ENCODE measurements at regions not wholly inside any gene's neighbourhood (a gene's known extent, or its start where the extent isn't known, plus 50 kb on each side); places are given as distances from the start of the nearest gene placed in this dataset.
"Not testable (repeated sequence)": the region's sequence is repeated elsewhere in the genome, so short reads cannot be mapped to it uniquely, and the experiment has no call there.

DNA sequence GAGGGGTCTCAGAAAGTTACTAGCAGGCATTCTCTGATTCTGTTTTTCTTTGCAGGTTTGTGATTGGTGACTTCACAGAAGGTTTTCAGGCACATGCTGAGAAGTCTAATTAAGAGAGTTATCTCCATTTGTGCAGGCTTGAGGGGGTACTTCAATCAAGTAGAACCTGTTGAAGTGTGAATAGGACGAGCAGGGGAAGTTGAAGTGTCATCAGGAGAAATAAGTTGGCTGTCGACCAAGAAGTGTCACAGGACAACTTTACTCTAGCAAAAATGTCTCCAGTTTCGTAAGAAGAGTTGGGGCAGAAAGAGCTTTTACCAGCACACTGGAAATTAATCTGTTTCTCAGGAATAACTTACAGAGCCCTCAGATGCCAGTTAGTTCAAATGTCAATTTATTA is 576.5 kb upstream of the SLITRK5 start:
- no peak for DNase-seq (ENCODE audit: low spot score)

DNA sequence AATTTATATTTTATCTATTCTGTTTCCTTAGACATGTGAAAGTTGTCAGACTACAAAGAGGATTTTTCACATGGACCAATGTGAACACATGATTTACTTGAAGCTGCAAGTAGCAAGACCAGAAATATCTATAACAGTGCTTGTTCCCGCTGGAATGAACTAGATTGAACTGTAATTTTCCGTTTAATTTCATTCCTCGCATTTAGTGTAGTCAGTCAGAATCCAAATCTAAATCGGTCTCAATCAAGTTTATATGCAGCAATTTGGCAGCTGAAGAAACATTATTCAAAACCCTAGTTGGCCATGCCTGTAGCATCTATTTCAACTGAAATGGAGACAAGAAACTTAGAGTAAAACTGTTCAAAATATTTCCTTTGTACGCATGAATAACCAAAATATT is 570.7 kb upstream of the SLITRK5 start:
- no peak for DNase-seq (ENCODE audit: low spot score)

DNA sequence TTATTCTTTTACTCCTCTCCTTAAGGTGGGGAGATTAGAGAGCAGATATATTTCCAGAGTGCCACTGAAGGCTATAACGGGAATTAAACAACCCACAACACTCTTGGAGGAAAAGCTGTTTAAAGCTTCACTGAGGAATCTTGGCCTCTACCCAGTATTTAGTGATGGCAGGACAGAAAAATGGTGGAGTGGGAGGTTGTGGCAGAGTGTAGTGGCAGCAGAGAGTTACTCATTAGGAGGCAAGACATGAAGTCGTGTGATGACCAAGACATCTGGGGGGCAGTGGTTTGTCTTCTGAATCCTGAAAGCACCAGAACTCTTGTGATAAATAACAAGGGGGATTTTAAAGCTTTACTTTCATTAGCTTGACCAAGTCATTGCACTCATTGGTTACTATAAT is 563.5 kb upstream of the SLITRK5 start:
- no peak for DNase-seq (ENCODE audit: low spot score)

DNA sequence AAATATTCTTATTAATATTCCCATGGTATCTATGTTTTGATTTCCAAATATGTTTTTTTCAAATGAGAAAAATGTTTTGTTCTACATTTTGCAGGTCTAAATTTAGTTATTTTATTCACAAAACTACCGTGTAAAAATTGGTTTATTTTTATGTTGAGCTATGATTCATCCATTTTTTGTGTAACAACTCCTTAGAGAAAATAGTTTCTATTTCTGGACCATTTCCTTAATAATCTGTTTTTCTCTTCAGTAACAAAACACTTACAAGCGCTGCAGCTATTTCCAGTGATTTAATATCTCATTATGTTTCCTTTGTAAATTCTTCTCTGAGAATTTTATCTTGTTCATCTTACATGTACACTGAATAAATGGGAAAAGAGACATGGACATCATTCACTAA is 550.7 kb upstream of the SLITRK5 start:
- no peak for DNase-seq (ENCODE audit: low spot score)

DNA sequence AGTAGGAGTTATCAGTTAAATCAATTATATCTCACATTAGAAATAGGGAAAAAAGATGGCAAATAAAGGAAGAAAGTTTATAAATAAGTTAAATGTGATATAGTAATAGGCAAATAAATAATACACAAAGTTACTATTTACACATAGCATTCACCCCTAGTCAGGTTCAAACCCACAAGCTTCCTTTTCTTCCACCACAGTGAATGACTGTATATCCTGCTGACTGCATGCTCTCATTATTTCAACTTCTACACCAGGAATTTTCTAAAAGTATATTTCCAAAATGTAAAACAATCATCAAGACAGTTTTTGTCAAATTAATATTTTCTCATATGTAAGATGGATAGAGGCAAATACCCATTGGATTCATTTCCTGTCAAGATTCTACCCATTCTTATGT is 548.6 kb upstream of the SLITRK5 start:
- DNase-seq (ENCODE audit: low spot score): no peak

DNA sequence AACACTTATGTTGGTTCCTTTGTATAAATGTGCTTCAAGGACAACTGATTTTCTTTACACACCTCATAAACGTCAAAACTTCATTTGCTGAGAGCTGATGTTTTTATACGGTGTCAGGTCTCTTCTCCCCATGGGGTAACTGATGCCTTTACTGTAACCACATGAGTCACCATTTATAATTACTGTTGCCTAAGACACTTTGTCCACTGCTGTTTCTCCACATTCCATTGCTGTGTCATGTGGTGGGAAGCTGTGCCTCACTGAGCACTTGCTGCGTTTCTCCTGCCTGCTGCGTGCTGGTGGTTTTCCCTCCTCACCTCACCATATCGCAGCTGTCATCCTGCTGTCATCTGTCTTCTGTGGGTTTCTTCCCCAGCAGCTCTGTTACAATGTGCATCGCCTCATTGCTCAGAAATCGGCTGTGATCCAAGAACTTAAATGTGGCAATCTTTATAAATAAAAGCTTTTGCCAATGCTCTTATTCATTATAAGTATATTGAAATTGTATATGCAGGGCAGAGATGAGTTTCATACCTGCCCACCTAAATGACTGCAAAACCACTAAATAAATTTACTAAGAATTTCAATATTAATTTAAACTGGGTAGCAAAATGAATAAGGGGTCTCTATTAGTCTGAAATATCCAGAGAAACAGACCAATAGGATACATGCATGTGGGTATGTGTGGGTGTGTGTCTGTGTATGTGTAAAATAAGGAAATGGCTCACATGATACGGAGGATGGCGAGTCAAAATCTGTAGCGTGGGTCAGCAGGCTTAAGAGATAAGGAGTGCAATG is 547.0 kb upstream of the SLITRK5 start:
- DNase-seq (ENCODE audit: low spot score): no peak

DNA sequence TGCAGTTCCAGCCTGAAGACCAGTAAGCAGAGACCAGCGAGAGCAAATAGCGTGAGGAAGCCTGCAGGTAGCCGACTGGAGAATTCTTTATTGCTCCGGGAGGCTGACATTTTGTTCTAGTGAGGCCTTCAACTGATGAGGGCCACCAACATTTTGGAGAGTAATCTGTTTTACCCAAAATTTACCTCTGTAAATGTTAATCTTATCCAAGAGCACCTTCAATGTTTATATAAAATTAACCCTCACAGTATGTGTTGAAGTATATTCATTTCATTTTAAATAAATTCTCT is 546.4 kb upstream of the SLITRK5 start:
- no peak for DNase-seq (ENCODE audit: low spot score)

DNA sequence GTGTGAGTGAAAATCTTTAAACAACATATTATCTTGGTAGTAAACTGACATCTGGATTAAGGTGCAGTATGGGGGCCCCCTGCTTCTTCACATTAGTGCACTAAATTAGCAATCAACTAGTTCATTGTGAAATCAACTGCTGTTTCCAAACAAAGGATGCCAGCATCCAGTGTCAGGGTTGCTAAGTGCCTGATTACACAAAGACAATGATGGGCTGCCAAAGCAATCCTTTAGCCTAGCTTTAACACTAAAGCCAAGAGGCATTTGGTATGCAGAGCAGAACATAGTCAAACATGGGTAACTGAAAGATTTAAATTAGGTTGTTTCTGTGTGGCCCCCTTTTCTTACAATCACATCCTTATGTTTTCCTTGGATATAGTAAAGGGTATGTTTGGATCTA is 543.1 kb upstream of the SLITRK5 start:
- no peak for DNase-seq (ENCODE audit: low spot score)

DNA sequence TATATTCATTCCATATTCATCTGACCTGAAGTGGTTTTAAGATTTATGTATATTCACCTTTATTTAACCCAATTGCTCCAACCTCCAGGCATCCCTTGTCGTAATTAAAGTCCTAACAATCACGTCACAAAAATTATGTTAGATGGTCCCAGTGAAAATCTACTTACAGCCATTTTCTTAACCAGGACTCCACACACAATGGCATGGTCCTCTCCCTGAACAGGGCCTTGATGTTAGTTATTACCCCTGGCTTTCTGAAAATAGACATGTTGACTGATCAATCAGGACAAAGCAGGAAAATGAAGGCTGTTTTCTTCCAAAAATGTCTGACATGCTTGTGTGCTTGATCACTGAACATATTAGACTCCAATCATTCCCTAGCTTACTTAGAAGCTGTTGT is 542.7 kb upstream of the SLITRK5 start:
- no peak for DNase-seq (ENCODE audit: low spot score)

DNA sequence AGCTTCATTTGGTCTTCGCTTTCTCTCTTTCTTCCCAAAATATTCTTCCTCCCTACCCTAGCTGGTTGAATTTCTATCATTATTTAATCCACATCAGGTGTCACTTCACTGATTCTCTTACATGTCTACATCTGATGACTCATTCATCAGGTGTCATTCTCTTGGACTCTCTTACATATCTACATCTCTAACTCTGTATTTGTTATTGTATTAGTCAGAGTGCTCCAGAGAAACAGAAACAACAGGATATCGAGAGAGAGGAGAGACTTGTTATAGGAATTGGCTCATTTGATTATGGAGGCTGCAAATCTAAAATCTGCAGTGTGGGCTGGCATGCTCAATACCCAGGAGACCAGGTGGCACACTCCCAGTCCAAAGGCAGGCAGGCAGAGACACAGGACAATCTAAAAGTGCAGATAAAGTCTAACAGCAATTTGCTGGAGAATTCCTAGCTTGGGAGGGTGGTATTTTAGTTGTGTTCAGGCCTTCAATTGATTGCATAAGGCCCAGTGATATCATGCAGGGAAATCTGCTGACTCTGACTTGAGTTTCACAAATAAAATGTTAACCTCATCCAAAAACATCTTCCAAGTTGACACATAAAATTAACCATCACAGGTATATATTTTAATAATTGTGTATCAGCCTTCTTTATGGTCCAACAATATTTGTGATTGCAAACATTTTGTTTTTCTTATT is 541.4 kb upstream of the SLITRK5 start:
- no peak for DNase-seq (ENCODE audit: low spot score)

DNA sequence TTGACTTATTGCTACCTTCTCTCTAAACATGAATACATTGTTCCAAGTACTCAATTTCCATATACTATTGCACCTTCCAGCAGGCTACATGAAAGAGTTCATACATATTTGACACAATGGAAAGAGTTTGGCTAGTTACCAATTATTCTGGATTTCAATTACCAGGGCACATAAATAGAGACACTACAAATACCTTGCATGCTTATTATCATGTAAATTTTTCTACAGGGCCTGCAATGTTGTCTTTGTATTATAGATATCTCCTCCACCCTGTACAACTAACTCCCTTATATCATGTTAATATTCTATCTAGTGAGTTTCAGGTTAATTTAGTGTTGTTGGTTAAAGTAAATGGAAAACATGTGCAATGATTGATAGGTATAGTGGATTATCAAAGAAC is 540.7 kb upstream of the SLITRK5 start:
- DNase-seq (ENCODE audit: low spot score): no peak

DNA sequence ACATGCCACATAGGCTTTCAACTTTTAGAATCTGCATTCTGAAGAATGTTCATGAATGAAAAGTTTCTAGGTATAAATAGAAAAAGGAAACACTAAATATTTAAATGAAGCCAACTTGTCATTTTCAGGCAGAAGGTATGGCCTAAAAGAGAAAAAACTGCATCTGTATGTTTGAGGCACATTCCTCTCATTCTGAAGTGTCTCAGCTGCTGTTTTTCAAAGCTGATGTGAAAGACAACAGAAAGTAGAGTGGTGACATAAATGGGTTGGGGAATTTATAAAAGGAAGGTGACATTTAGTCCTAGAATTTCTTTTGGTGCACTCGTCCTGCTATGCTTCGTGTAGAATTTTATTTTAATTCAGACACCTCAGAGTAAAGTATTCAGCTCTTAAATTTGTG is 539.6 kb upstream of the SLITRK5 start:
- no peak for DNase-seq (ENCODE audit: low spot score)

DNA sequence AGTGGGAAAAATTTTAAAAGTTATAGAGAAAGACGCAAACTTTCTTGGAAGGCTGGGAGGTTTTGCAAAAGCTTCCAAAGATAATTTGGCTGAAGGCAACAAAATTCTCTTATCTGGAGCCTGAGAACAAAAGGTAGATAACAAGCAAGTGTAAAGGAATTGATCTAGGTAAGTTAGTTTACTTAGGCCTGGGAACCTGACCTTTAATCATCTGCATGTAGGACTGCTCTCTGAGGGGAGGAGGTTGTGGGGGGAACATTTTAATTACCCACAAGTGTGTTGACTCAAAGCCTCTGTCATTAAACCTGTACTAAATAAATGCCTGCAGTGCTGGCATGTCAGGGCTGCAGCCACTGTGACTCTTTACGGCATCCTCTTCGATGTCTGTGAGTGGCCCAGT is 532.3 kb upstream of the SLITRK5 start:
- no peak for DNase-seq (ENCODE audit: low spot score)

DNA sequence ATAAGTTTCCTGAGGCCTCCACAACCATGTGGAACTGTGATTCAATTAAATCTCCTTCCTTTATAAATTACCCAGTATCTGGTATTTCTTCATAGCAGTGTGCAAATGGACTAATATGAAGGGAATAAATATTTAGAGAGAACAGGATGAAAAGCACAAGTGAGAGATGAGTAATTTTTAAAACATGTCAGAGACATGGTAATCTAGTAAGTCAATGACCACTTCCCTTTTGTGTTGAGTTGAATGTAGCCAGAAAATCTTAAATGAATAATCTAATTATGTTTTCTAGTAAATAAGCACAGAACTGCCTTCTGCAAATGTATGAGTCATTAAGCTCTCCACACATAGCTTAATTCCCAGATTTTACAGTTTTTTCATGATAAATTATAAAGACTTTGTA is 524.1 kb upstream of the SLITRK5 start:
- no peak for DNase-seq (ENCODE audit: low spot score)

DNA sequence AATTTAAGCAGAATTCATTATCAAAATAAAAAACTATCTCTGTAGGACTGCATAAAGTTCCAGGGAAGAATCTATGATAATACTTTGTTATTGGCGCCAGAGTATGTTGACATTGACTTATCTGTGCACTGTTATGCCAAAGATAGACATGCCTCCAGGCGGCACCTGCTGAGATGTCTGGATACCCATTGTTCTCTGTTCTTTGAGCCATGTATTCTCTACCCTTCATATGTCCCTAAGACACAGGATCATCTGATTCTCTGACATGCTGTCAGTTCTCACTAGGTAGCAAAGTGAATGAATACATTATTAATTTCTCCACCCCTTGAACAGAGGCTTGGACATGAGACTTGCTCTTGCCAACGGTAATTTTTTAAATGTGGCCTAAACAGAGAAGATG is 517.8 kb upstream of the SLITRK5 start:
- DNase-seq (ENCODE audit: low spot score): no peak

DNA sequence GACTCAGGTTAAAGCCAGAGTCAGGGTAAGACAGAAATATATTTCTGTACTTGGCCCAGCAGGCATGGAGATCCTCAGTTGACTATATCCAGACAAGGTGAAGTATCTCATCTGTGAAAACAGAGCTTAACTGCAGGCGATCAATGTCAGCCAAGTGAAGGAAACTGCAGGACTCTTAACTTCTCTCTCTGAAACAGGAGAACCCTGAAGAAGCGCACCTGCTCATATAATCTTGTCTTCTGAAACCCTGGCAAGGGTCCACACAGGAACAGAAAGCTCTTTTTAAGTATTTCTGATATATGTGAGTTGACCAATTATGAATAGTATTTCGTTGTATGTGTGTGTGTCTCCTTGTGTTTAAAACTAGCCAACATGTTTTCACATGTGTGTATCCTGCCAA is 504.8 kb upstream of the SLITRK5 start:
- DNase-seq (ENCODE audit: low spot score): no peak

DNA sequence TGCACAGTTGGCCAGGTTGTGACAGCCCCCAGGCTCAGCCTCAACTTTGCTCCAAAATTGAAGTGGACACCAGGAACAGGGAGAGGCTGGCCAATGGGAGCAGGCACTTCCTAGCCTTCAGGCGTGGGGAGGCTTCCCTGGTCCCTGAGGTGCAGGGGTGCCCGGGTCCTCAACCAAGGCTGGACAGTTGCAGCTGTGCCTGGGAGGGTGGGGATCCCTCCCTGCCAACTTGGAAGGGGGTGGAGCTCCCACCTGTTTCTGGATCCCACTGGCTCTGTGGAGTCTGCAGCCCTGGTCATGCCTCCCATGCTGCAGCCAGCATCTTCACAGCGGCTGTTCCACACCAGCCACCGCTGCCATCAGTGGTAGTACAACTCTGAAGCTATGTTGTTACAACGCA is 502.8 kb upstream of the SLITRK5 start:
- no peak for DNase-seq (ENCODE audit: low spot score)

DNA sequence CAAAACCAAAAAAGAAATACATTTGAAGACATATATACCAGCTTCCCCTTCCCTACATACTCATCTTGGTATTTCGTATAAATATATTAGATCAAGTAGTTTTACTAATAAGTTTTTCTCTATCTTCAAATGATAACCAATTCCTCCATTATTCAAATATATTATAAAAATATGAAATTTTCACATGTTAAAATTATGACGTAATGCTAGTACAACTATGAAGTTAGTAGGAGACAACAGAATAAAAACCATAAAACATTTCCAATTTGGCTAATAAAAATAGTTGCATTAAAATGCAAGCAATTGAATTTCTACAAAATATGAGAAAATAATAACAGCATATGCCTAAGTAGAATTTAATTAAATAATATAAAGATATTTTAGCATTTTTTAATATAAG is 501.8 kb upstream of the SLITRK5 start:
- no peak for DNase-seq (ENCODE audit: low spot score)

DNA sequence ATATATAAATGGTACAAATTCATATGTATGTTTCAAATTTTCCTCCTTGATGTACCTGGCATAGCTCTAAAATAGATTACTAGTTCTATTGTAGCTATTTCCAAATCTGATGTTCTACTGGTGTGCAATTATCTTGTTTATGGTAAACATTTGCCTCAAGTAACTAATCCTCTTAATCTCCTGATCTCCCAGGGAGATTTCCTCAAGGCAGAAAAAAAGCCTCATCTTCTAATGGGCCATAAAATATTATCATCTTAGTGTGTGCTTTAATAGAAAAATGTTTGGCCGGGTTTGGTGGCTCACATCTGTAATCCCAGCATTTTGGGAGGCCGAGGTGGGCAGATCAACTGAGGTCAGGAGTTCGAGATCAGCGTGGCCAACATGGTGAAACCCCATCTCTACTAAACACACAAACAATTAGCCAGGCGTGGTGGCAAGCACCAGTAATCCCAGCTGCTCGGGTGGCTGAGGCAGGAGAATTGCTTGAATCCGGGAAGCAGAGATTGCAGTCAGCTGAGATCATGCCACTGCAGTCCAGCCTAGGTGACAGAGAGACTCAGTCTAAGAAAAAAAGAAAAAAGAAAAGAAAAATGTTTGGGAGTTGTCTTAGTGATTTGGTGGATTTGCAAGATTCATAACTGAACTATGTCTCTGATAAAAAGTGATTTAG is 498.9 kb upstream of the SLITRK5 start:
- no peak for DNase-seq (ENCODE audit: low spot score)

DNA sequence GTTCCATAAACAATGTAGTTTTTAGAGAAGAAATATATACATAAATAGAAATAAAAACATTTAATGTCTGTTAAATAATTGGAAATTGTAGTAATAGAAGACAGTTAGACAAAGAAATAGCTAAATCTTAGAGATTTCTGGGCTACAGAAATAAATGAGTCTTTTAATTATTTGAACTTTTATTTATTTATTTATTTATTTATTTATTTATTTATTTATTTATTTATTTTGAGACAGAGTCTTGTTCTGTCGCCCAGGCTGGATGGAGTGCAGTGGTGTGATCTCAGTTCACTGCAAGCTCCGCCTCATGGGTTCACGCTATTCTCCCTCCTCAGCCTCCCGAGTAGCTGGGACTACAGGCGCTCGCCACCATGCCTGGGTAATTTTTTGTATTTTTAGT is 486.0 kb upstream of the SLITRK5 start:
- DNase-seq (ENCODE audit: low spot score): not testable (repeated sequence)

DNA sequence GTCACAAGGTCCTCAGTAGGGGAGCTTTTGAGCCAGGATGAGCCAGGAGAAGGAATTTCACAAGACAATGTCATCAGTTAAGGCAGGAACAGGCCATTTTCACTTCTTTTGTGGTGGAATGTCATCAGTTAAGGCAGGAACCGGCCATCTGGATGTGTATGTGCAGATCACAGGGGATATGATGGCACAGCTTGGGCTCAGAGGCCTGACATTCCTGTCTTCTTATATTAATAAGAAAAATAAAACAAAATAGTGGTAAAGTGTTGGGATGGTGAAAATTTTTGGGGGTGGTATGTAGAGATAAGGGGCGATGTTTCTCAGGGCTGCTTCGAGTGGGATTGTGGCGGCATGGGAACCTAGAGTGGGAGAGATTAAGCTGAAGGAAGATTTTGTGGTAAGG is 484.5 kb upstream of the SLITRK5 start:
- DNase-seq (ENCODE audit: low spot score): not testable (repeated sequence)

DNA sequence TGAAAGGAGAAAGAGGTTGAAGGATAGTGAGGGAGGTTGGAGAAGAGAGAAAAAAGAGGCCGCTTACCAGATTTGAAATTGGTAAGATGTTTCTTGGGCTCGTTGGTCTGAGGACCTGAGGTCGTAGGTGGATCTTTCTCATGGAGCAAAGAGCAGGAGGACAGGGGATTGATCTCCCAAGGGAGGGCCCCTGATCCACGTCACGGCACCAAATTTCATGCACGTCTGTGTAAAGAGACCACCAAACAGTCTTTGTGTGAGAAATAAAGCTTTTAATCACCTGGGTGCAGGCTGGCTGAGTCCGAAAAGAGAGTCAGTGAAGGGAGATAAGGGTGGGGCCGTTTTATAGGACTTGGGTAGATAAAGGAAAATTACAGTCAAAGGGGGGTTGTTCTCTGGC is 479.7 kb upstream of the SLITRK5 start:
- not testable (repeated sequence) for DNase-seq (ENCODE audit: low spot score)

DNA sequence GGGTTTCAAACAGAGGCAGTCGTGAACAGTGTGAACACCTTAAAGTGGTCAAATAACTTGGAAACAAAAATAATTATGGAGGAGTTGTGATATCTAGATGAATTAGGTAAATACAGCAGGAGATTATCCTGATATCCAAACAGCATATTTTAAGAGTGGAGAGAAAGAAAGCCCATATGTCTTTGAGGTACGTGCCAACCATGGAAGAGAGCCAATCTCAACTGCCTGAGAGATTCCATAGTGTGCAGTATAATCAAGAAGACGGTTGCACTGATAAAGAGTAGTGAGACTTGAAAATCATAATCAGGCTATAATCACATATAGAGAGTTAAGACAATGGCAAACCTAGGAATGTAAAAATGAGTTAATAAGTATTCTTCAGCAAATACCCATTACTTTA is 472.8 kb upstream of the SLITRK5 start:
- DNase-seq (ENCODE audit: low spot score): no peak

DNA sequence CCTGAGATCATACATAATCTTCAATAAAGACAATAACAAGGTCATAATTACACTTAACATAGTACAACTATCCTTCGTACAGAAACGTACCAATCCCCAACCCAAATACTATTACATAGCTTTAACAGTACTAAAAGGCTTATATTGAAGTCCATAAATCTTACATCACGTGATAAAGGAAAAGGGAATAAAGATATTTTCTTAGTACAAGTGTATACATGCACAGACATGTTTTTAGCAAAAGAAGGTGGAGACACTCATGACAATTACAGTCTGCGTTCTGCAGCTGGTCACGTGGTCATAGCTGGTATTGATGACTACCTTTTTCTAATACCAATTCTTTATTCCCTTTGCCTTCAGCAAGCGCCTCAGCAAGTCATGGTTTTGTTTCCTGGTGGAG is 464.5 kb upstream of the SLITRK5 start:
- DNase-seq (ENCODE audit: low spot score): no peak
